KMS-11 (cell line): ENCODE measurements at regions not wholly inside any gene's neighbourhood (a gene's known extent, or its start where the extent isn't known, plus 50 kb on each side); places are given as distances from the start of the nearest gene placed in this dataset.

ENCODE experiments used
- H2AFZ ChIP-seq: fragments of 200-600 bp; sonication (generic); 2 replicates; pipeline ENCODE4 v1.6.1; 2016; ENCODE audit warnings: antibody characterized with exemption, mixed run types, low read depth
- H3K27ac ChIP-seq: fragments of 200-600 bp; sonication (generic); 2 replicates; pipeline ENCODE4 v1.6.1; 2016; ENCODE audit warnings: mild to moderate bottlenecking, mixed run types
- H3K27me3 ChIP-seq: fragments of 200-600 bp; sonication (generic); 2 replicates; pipeline ENCODE4 v1.6.1; 2017; ENCODE audit warnings: mild to moderate bottlenecking, low read depth, mixed run types, moderate library complexity; ENCODE audit not compliant: insufficient read depth
- H3K36me3 ChIP-seq: fragments of 200-600 bp; sonication (generic); 2 replicates; pipeline ENCODE4 v1.6.1; 2017; ENCODE audit warnings: mild to moderate bottlenecking, mixed run types; ENCODE audit not compliant: insufficient read depth
- H3K4me1 ChIP-seq: fragments of 200-600 bp; sonication (generic); 2 replicates; pipeline ENCODE4 v1.6.1; 2016; ENCODE audit warnings: mild to moderate bottlenecking, low read depth, mixed run types; ENCODE audit not compliant: poor library complexity, severe bottlenecking
- H3K4me2 ChIP-seq: fragments of 200-600 bp; sonication (generic); 2 replicates; pipeline ENCODE4 v1.7.0; 2016; ENCODE audit warnings: mild to moderate bottlenecking, mixed run types
- H3K4me3 ChIP-seq: fragments of 200-600 bp; sonication (generic); IDR thresholded peaks from 2 replicates; pipeline ENCODE4 v1.6.1; 2017; ENCODE audit warnings: low read depth, low read length, mixed read lengths; ENCODE audit not compliant: insufficient read depth
- H3K79me2 ChIP-seq: fragments of 200-600 bp; sonication (generic); 2 replicates; pipeline ENCODE4 v1.6.1; 2016; ENCODE audit warnings: low read depth, mixed run types; ENCODE audit not compliant: insufficient read depth
- H3K9ac ChIP-seq: fragments of 200-600 bp; sonication (generic); 2 replicates; pipeline ENCODE4 v1.6.1; 2016; ENCODE audit warnings: mild to moderate bottlenecking, mixed run types
- H4K20me1 ChIP-seq: fragments of 200-600 bp; sonication (generic); 2 replicates; pipeline ENCODE4 v1.6.1; 2016; ENCODE audit warnings: mild to moderate bottlenecking, mixed run types; ENCODE audit not compliant: insufficient read depth
- TF ChIP-seq, protein P1 (sequence below): fragments of 200-600 bp; sonication (generic); conservative IDR thresholded peaks from 2 replicates; pipeline ENCODE4 v1.6.1; 2017; ENCODE audit warnings: low read depth, mild to moderate bottlenecking, antibody characterized with exemption, low read length, moderate library complexity, mixed read lengths

DNA sequence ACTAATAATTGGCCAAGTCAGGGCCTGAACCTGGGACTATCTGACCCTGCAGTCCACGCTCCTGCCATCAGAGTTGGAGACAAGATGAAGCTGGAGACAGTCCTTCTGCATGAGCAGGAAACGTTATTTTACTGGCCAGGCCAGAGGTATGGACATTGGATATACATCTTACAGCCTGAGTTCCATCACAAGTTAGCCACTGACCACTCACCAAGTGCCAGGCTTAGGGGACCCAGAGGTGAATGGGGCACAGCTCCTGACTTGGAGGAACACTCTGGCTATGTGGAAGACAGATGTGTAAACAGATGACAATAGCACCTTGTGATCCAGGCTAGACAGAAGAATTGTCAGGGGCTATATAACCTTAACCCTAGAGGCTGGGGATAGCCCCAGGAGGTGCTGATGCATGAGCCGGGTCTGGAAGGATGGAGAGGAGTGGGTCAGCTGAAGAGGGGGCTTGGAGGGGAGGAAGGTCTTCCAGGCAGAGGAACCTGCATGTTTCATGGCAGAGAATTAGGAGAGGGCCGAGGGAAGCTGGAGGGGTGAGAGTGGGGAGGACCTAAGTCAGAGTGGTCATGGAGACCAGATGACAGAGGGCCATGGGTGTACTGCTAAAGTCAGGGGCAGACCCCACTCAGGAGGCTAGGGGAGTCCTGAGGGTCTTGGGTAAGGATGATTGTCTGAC lies 52.5 kb upstream of the DMRTB1 start:
- Histone ChIP-seq H3K27me3 (no peaks in the 10 kb centered on the region), H3K36me3 (no peaks in the 10 kb centered on the region), H3K27ac (no peak overlapping the region), H2AFZ (no peak overlapping the region), H3K4me1 (no peaks in the 10 kb centered on the region), H3K4me2 (no peak overlapping the region), H3K4me3 (no peak overlapping the region), H4K20me1 (no peaks in the 10 kb centered on the region), H3K79me2 (no peaks in the 10 kb centered on the region), H3K9ac (no peak overlapping the region)
- TF ChIP-seq, protein P1, sequence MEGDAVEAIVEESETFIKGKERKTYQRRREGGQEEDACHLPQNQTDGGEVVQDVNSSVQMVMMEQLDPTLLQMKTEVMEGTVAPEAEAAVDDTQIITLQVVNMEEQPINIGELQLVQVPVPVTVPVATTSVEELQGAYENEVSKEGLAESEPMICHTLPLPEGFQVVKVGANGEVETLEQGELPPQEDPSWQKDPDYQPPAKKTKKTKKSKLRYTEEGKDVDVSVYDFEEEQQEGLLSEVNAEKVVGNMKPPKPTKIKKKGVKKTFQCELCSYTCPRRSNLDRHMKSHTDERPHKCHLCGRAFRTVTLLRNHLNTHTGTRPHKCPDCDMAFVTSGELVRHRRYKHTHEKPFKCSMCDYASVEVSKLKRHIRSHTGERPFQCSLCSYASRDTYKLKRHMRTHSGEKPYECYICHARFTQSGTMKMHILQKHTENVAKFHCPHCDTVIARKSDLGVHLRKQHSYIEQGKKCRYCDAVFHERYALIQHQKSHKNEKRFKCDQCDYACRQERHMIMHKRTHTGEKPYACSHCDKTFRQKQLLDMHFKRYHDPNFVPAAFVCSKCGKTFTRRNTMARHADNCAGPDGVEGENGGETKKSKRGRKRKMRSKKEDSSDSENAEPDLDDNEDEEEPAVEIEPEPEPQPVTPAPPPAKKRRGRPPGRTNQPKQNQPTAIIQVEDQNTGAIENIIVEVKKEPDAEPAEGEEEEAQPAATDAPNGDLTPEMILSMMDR: no peak

- no peaks in the 10 kb centered on the region for H3K27me3 ChIP-seq
- H3K36me3 ChIP-seq: no peaks in the 10 kb centered on the region
- H3K4me3 ChIP-seq: no peak overlapping the region
- TF ChIP-seq, protein P1: no peak
- no peaks in the 10 kb centered on the region for H3K4me1 ChIP-seq
- H3K9ac ChIP-seq: no peak overlapping the region
- no peaks in the 10 kb centered on the region for H3K79me2 ChIP-seq
- no peak overlapping the region for H2AFZ ChIP-seq
- no peak overlapping the region for H3K27ac ChIP-seq
- H4K20me1 ChIP-seq: no peaks in the 10 kb centered on the region
- no peak overlapping the region for H3K4me2 ChIP-seq
Measured at GRCh38 chr1:53408013-53408754, 51.0 kb upstream of the DMRTB1 start.

- Histone ChIP-seq H4K20me1 (no peaks in the 10 kb centered on the region), H2AFZ (no peak overlapping the region), H3K79me2 (no peaks in the 10 kb centered on the region), H3K9ac (no peak overlapping the region), H3K4me3 (no peak overlapping the region), H3K27ac (no peak overlapping the region), H3K36me3 (no peaks in the 10 kb centered on the region), H3K27me3 (no peaks in the 10 kb centered on the region), H3K4me1 (no peaks in the 10 kb centered on the region), H3K4me2 (no peak overlapping the region)
- TF ChIP-seq, protein P1: no peak
Measured at GRCh38 chr1:53408755-53409129, 50.5 kb upstream of the DMRTB1 start.

GRCh38 chr1:53409233-53409632 lies 50.0 kb upstream of the DMRTB1 start:
- Histone ChIP-seq H3K4me1 (no peaks in the 10 kb centered on the region), H3K9ac (no peak overlapping the region), H3K27ac (no peak overlapping the region), H3K36me3 (no peaks in the 10 kb centered on the region), H4K20me1 (no peaks in the 10 kb centered on the region), H3K79me2 (no peaks in the 10 kb centered on the region), H3K4me3 (no peak overlapping the region), H2AFZ (no peak overlapping the region), H3K4me2 (no peak overlapping the region), H3K27me3 (no peaks in the 10 kb centered on the region)
- TF ChIP-seq, protein P1: no peak
